Neuronal stem cell (in vitro differentiated cells): ENCODE measurements at regions not wholly inside any gene's neighbourhood (a gene's known extent, or its start where the extent isn't known, plus 50 kb on each side); places are given as distances from the start of the nearest gene placed in this dataset.

ENCODE experiments used
- DNase-seq: peaks from one replicate; pipeline ENCODE4 v3.0.0-alpha.2; 2013; ENCODE audit warnings: low spot score
- H2AFZ ChIP-seq: one replicate; pipeline ENCODE4 v1.6.1; 2013; ENCODE audit warnings: mild to moderate bottlenecking, low read length, inconsistent platforms
- H2AK5ac ChIP-seq: 2 replicates; pipeline ENCODE4 v1.6.1; 2013; ENCODE audit warnings: low read depth, mild to moderate bottlenecking, inconsistent platforms, low read length, moderate library complexity, mixed read lengths
- H2BK120ac ChIP-seq: 2 replicates; pipeline ENCODE4 v1.6.1; 2013; ENCODE audit warnings: low read depth, mild to moderate bottlenecking, inconsistent platforms, low read length, moderate library complexity, mixed read lengths
- H2BK12ac ChIP-seq: one replicate; pipeline ENCODE4 v1.6.1; 2013; ENCODE audit warnings: low read length, inconsistent platforms
- H2BK15ac ChIP-seq: 2 replicates; pipeline ENCODE4 v1.6.1; 2013; ENCODE audit warnings: mild to moderate bottlenecking, low read length, inconsistent platforms, mixed read lengths
- H2BK5ac ChIP-seq: one replicate; pipeline ENCODE4 v1.6.1; 2013; ENCODE audit warnings: inconsistent platforms, mild to moderate bottlenecking, low read length, moderate library complexity
- H3K14ac ChIP-seq: one replicate; pipeline ENCODE4 v1.6.1; 2013; ENCODE audit warnings: low read length, inconsistent platforms
- H3K18ac ChIP-seq: 2 replicates; pipeline ENCODE4 v1.6.1; 2013; ENCODE audit warnings: low read length, inconsistent platforms
- H3K23ac ChIP-seq: 2 replicates; pipeline ENCODE4 v1.6.1; 2013; ENCODE audit warnings: low read depth, mild to moderate bottlenecking, mixed read lengths, low read length, inconsistent platforms; ENCODE audit not compliant: poor library complexity
- H3K27ac ChIP-seq: replicated peaks from 3 replicates; pipeline ENCODE4 v1.5.1; 2013; ENCODE audit warnings: low read length, inconsistent platforms
- H3K27me3 ChIP-seq, 3 experiments: 2 replicates each; pipeline ENCODE4 v1.6.1; 2013; ENCODE audit warnings: low read length in 3 of 3, mild to moderate bottlenecking in 2 of 3, inconsistent platforms in 1 of 3, low read depth in 1 of 3, mixed read lengths in 1 of 3, moderate library complexity in 1 of 3; ENCODE audit not compliant: control insufficient read depth in 3 of 3, insufficient read depth in 3 of 3
- H3K36me3 ChIP-seq, 2 donors: replicated peaks in 1 of 2; 2 replicates each; pipeline ENCODE4 v1.6.1; 2013; ENCODE audit warnings: low read length in 2 of 2; ENCODE audit not compliant: control insufficient read depth in 2 of 2, insufficient read depth in 2 of 2
- H3K4ac ChIP-seq: 2 replicates; pipeline ENCODE4 v1.6.1; 2013; ENCODE audit warnings: inconsistent platforms, mild to moderate bottlenecking, low read length, moderate library complexity
- H3K4me1 ChIP-seq, 2 donors: 1 replicate in 1 of 2; 2 replicates in 1 of 2; pipeline ENCODE4 v1.6.1; 2013; ENCODE audit warnings: low read length in 2 of 2, low read depth in 1 of 2; ENCODE audit not compliant: control insufficient read depth in 2 of 2, insufficient read depth in 1 of 2
- H3K4me2 ChIP-seq: one replicate; pipeline ENCODE4 v1.6.1; 2013; ENCODE audit warnings: mild to moderate bottlenecking, low read length, inconsistent platforms; ENCODE audit not compliant: insufficient read depth, poor library complexity, severe bottlenecking
- H3K4me3 ChIP-seq, 2 donors: 2 replicates each; pipeline ENCODE4 v1.5.1; 2013; ENCODE audit warnings: low read length in 2 of 2, mild to moderate bottlenecking in 2 of 2, inconsistent platforms in 1 of 2, moderate library complexity in 1 of 2
- H3K79me1 ChIP-seq: one replicate; pipeline ENCODE4 v1.6.1; 2013; ENCODE audit warnings: low read depth, mild to moderate bottlenecking, inconsistent platforms, low read length, moderate library complexity
- H3K9ac ChIP-seq: one replicate; pipeline ENCODE4 v1.6.1; 2013; ENCODE audit warnings: mild to moderate bottlenecking, low read depth, low read length, inconsistent platforms; ENCODE audit not compliant: poor library complexity
- H3K9me3 ChIP-seq, 2 donors: replicated peaks in 1 of 2; 2 replicates each; pipeline versions ENCODE3 to v1.6.1; 2013; ENCODE audit warnings: low read length in 2 of 2, mild to moderate bottlenecking in 2 of 2, inconsistent platforms in 1 of 2, low read depth in 1 of 2, mixed read lengths in 1 of 2, moderate library complexity in 1 of 2; ENCODE audit not compliant: control insufficient read depth in 2 of 2, insufficient read depth in 1 of 2
- H4K8ac ChIP-seq: one replicate; pipeline ENCODE4 v1.6.1; 2013; ENCODE audit warnings: low read depth, mild to moderate bottlenecking, inconsistent platforms, low read length, moderate library complexity
- H4K91ac ChIP-seq: one replicate; pipeline ENCODE4 v1.6.1; 2013; ENCODE audit warnings: low read length, low read depth, mild to moderate bottlenecking, inconsistent platforms; ENCODE audit not compliant: poor library complexity
- WGBS, 2 donors: extraction: QIAGEN DNeasy Blood & Tissue Kit; methylation state at CpG; one replicate each; pipeline ENCODE4 v1.1.7; 2013; ENCODE audit warnings: missing lambda C conversion rate in 2 of 2, mixed read lengths in 1 of 2; ENCODE audit not compliant: insufficient read length in 2 of 2, insufficient replicate concordance in 1 of 2; ENCODE audit errors: extremely low coverage in 2 of 2; 5-methylcytosine and 5-hydroxymethylcytosine counted together

DNA sequence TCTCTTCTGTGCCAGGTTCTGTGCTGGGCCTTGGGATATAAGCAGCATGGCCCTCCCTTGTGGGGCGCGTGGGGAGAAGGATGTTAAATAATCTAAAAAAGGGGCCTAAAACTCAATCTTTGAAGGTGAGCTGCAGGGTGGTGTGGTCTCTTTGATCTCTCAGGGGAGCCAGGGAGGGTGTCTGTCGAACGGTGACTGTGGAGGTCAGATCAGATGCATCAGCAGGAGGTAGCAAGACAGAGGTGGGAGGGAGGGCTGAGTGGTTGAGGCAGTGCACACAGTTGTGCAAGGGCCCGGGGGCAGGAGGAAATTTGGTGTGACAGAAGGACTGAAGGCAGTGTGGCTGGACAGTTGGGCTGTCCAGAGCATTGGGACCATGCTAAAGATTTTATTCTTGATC, 287.3 kb downstream of the BMP7 start:
- no peaks in the 10 kb centered on the region for H3K36me3 ChIP-seq
- no peak for DNase-seq
- H2AFZ ChIP-seq, result no peak overlapping the region
- H2BK5ac ChIP-seq, result no peak overlapping the region
- no peak overlapping the region for H3K9ac ChIP-seq
- H3K79me1 ChIP-seq, result no peaks in the 10 kb centered on the region
- no peak overlapping the region for H3K14ac ChIP-seq
- no peaks in the 10 kb centered on the region for H3K4me1 ChIP-seq
- H4K91ac ChIP-seq, result no peak overlapping the region
- no peak overlapping the region for H3K4me2 ChIP-seq
- no peak overlapping the region for H3K23ac ChIP-seq
- no peak overlapping the region for H2BK12ac ChIP-seq
- WGBS, 2 donors, result no CpG with 5 or more reads among the region's 5 CpGs
- no peak overlapping the region for H2BK120ac ChIP-seq
- H2AK5ac ChIP-seq, result peak overlapping the region; percentile 21
- H3K4me3 ChIP-seq, result no peak overlapping the region
- no peak overlapping the region for H3K4ac ChIP-seq
- no peak overlapping the region for H4K8ac ChIP-seq
- peaks cover 0 to 36% (median 16%) of the 10 kb centered on the region in 3 experiments for H3K27me3 ChIP-seq
- no peak overlapping the region for H3K18ac ChIP-seq
- H3K27ac ChIP-seq, result no peak overlapping the region
- H3K9me3 ChIP-seq, result peaks cover 0 to 2% of the 10 kb centered on the region in 2 donors
- H2BK15ac ChIP-seq, result no peak overlapping the region

DNA sequence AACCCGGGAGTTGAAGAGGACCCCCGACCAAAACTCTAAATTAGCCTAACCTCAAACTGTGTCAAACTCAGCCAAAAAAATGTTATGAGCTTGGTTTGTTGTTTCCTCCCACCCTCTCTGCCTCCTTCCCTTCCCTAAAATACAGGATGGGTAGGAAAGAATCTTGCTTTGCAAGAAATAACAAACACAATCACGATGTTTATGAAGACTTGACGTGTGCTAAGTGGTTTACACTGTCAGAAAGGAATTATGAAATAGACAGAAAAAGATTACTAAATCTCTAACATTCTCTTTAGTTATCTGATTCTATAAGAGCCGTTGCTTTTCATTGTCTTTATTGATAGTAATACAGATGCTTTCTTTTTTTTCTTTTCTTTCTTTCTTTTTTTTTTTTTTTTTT, 285.1 kb downstream of the BMP7 start:
- H3K4me1 ChIP-seq, result no peaks in the 10 kb centered on the region
- no peak overlapping the region for H3K18ac ChIP-seq
- no peak overlapping the region for H4K91ac ChIP-seq
- no peak overlapping the region for H3K9ac ChIP-seq
- no peak overlapping the region for H2BK12ac ChIP-seq
- peaks cover 0 to 18% (median 0%) of the 10 kb centered on the region in 3 experiments for H3K27me3 ChIP-seq
- H2BK15ac ChIP-seq, result no peak overlapping the region
- no peak for DNase-seq
- H2AK5ac ChIP-seq, result no peak overlapping the region
- no CpG with 5 or more reads among the region's 5 CpGs for WGBS, 2 donors
- no peak overlapping the region for H4K8ac ChIP-seq
- no peak overlapping the region for H2BK5ac ChIP-seq
- no peak overlapping the region for H3K4me3 ChIP-seq
- H3K27ac ChIP-seq, result no peak overlapping the region
- no peak overlapping the region for H2BK120ac ChIP-seq
- H2AFZ ChIP-seq, result no peak overlapping the region
- no peaks in the 10 kb centered on the region for H3K79me1 ChIP-seq
- H3K9me3 ChIP-seq, result peaks cover 0 to 4% of the 10 kb centered on the region in 2 donors
- no peak overlapping the region for H3K4ac ChIP-seq
- H3K14ac ChIP-seq, result no peak overlapping the region
- H3K23ac ChIP-seq, result no peak overlapping the region
- no peaks in the 10 kb centered on the region for H3K36me3 ChIP-seq
- H3K4me2 ChIP-seq, result no peak overlapping the region

DNA sequence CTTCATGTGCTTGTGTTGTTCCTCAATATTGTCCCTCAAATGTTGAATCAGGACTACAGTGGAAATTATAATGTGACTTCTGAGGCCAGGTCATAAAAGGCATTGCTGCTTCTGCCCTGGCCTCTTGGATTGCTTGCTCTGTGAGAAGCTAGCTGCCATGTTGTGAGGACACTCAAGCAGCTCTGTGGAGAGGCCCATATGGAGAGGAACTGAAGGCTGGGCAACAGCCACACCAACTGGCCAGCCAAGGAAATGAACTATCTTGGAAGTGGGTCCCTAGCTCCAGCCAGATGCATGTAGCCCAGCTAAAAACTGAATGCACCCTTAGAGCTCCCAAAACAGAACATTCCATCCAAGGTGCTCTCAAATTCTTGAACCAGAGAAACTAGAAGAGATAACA, 282.6 kb downstream of the BMP7 start:
- no peaks in the 10 kb centered on the region for H3K4me1 ChIP-seq
- H4K91ac ChIP-seq, result no peak overlapping the region

DNA sequence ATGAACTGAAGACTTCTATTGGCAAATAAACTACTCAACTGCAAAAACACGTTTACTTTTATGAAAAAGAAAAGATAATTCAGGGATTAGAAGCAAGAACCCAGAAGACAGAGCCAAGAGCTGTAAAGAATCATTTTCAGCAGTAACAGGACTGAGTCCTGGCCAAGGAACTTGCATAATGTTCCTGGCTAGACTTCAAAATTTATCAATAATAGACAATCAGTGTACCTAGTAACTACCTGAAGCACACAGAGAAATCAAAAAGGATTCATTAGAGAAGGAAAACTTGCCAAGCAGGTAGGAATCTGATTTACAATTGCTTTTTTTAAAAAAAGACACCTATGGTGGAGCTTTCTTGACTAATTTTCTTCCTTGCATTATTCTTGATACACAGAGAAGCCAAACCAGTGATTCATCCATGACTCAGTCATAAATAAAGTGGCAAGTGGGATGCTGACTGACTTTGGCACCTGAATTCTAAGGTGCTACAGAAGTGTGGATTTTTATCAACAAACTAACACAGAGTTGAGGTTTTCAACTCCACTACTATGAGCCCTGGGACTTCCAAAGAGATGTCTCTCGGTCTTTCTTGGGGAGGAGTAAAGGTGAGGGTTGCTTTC, 281.3 kb downstream of the BMP7 start:
- Histone ChIP-seq H3K4ac (no peak overlapping the region), H2AFZ (no peak overlapping the region), H4K8ac (no peak overlapping the region), H3K4me2 (no peak overlapping the region), H4K91ac (no peak overlapping the region), H3K18ac (no peak overlapping the region), H3K9me3 (peaks cover 0 to 4% of the 10 kb centered on the region in 2 donors), H3K27me3 (peaks cover 0 to 8% (median 0%) of the 10 kb centered on the region in 3 experiments), H2BK12ac (no peak overlapping the region), H2BK5ac (no peak overlapping the region), H3K4me3 (no peak overlapping the region), H3K23ac (no peak overlapping the region), H3K9ac (no peak overlapping the region), H2BK120ac (no peak overlapping the region), H2AK5ac (no peak overlapping the region), H3K79me1 (no peaks in the 10 kb centered on the region), H3K36me3 (no peaks in the 10 kb centered on the region), H2BK15ac (no peak overlapping the region), H3K4me1 (no peaks in the 10 kb centered on the region), H3K27ac (no peak overlapping the region), H3K14ac (no peak overlapping the region)
- no peak for DNase-seq
- no CpG with 5 or more reads among the region's 2 CpGs for WGBS, 2 donors

More for the DNA sequence above, 282.6 kb downstream of the BMP7 start:
- H3K27me3 ChIP-seq, result peaks cover 0 to 9% (median 0%) of the 10 kb centered on the region in 3 experiments
- no peak overlapping the region for H3K4me2 ChIP-seq
- no peaks in the 10 kb centered on the region for H3K79me1 ChIP-seq
- H2BK15ac ChIP-seq, result no peak overlapping the region
- DNase-seq, result no peak
- no peaks in the 10 kb centered on the region for H3K36me3 ChIP-seq
- no peak overlapping the region for H3K4ac ChIP-seq
- no peak overlapping the region for H3K14ac ChIP-seq
- H3K9me3 ChIP-seq, result peaks cover 0 to 4% of the 10 kb centered on the region in 2 donors
- H2AFZ ChIP-seq, result no peak overlapping the region
- H4K8ac ChIP-seq, result no peak overlapping the region
- H3K18ac ChIP-seq, result no peak overlapping the region
- H2BK5ac ChIP-seq, result no peak overlapping the region
- H2AK5ac ChIP-seq, result no peak overlapping the region
- H3K4me3 ChIP-seq, result no peak overlapping the region
- no peak overlapping the region for H3K23ac ChIP-seq
- H3K27ac ChIP-seq, result no peak overlapping the region
- no peak overlapping the region for H2BK120ac ChIP-seq
- H2BK12ac ChIP-seq, result no peak overlapping the region
- no peak overlapping the region for H3K9ac ChIP-seq
